ENCODE measurements at regions not wholly inside any gene's neighbourhood (a gene's known extent, or its start where the extent isn't known, plus 50 kb on each side); places are given as distances from the start of the nearest gene placed in this dataset.

DNA sequence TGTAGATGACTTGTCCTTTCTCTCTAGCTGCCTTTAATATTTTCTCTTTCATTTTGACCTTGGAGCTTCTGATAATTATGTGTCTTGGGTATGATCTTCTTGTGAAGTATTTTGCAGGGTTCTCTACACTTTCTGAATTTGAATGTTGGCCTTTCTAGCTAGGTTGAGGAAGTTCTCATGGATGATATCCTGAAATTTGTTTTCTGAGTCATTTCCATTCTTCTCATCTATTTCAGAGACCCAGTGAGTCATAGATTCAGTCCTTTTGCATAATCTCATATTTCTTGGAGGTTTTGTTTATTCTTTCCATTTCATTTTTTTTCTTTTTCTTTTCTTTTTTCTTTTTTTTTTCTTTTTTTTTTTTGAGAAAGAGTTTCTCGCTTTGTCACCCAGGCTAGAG lies 585.7 kb upstream of the PABPC4L start:
- TF ChIP-seq EZH2 (IDR thresholded peaks at IDR 0.05) = no peak
- no peak for TF ChIP-seq POLR2AphosphoS5 (IDR thresholded peaks at IDR 0.05; ENCODE audit: borderline replicate concordance, low read depth, low read length)

Data from SK-N-MC (cell line).